ENCODE measurements at regions not wholly inside any gene's neighbourhood (a gene's known extent, or its start where the extent isn't known, plus 50 kb on each side); places are given as distances from the start of the nearest gene placed in this dataset.

DNA sequence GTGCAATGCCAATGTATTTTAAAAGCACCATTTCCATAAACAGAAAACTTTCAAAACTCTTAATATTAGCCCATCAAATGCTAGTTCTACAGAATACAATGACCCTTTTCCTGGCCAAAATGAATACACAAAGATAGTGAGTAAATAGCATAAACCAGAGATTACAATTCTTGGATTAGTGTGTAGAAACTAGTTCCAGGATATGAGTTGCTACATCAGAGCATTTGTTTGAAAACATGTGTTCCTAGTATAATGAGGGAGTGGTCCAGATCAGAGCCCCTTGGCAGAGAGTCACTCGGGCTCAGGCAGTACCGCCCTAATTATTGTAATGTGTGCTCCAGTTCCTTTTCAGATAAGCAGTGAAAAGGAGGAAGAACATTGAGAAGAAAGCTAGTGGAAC lies 63.7 kb upstream of the COL21A1 start:
- H3K9me3 Mint-ChIP-seq = peaks cover 2% of the 10 kb centered on the region
- CTCF ChIA-PET = interaction anchor here (1.1 kb wide), 1 partner anchor 12 kb away, joined by 3 read pairs; no protein-coding TSS in a partner anchor
- no peak for DNase-seq
- no peaks in the 10 kb centered on the region for H3K4me1 Mint-ChIP-seq
- no peaks in the 10 kb centered on the region for H3K27me3 Mint-ChIP-seq
- H3K27ac Mint-ChIP-seq = no peak overlapping the region
- no peak overlapping the region for H3K4me3 Mint-ChIP-seq
- H3K36me3 Mint-ChIP-seq = no peaks in the 10 kb centered on the region

GRCh38 chr6:56310241-56310640 lies 62.9 kb upstream of the COL21A1 start:
- Mint-ChIP-seq H3K9me3 (peaks cover 2% of the 10 kb centered on the region), H3K36me3 (no peaks in the 10 kb centered on the region), H3K4me3 (no peak overlapping the region), H3K27me3 (no peaks in the 10 kb centered on the region), H3K4me1 (no peaks in the 10 kb centered on the region), H3K27ac (no peak overlapping the region)
- CTCF ChIA-PET = interaction anchor here (1.1 kb wide), 1 partner anchor 13 kb away, joined by 3 read pairs; no protein-coding TSS in a partner anchor
- no peak for DNase-seq

DNA sequence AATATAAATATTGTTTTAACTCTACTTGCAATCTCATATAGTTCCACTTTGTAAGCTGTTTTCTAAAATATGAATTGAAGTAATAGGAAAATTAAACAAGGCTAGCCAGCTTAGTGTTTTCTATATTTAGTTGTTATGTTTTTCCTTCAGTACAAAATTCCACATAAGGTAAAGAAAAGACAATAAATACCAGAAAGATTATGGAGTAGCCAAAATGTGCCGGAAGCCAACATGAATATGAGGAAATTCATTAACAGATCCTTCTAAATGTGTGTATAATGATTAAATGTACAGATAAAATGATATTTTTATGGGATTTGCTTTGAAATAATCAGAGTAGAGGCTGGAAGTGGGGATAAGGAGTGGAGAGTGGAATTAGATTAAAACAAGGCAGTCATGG lies 52.5 kb upstream of the COL21A1 start:
- Mint-ChIP-seq H3K27ac (no peak overlapping the region), H3K36me3 (no peaks in the 10 kb centered on the region), H3K27me3 (no peaks in the 10 kb centered on the region), H3K9me3 (no peaks in the 10 kb centered on the region), H3K4me3 (no peak overlapping the region), H3K4me1 (no peaks in the 10 kb centered on the region)
- DNase-seq = no peak
- CTCF ChIA-PET = no interaction called here

GRCh38 chr6:56297022-56297989 lies 49.9 kb upstream of the COL21A1 start:
- Mint-ChIP-seq H3K4me1 (no peaks in the 10 kb centered on the region), H3K27ac (no peak overlapping the region), H3K27me3 (no peaks in the 10 kb centered on the region), H3K4me3 (no peak overlapping the region), H3K36me3 (no peaks in the 10 kb centered on the region), H3K9me3 (no peaks in the 10 kb centered on the region)
- DNase-seq = no peak
- CTCF ChIA-PET = no interaction called here
